ENCODE measurements at regions not wholly inside any gene's neighbourhood (a gene's known extent, or its start where the extent isn't known, plus 50 kb on each side); places are given as distances from the start of the nearest gene placed in this dataset.
"Not testable (repeated sequence)": the region's sequence is repeated elsewhere in the genome, so short reads cannot be mapped to it uniquely, and the experiment has no call there.

DNA sequence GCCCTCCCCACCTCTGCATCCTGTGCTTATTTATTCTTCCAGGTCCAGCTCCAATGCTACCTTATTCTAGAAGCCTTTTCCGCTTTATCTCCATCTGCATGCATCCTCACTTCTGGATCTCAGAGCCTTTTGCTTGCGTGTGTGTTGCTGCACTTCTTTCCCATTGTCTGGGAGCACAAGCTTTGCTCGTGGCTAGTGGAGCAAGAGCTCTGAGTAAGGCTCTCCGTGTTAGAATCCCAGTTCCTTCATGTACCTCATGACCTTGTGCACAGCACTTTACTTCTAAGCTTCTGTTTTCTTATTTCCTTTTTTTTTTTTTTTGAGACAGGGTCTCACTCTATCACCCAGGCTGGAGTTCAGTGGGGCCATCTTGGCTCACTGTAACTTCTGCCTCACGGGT lies 140.0 kb upstream of the POU3F1 start:
- ChIA-PET POLR2A (interaction anchor here (0.7 kb wide), 1 partner anchor 157 kb away, joined by 3 read pairs; no protein-coding TSS in a partner anchor), CTCF (no interaction called here)
- TF ChIP-seq, protein P1, sequence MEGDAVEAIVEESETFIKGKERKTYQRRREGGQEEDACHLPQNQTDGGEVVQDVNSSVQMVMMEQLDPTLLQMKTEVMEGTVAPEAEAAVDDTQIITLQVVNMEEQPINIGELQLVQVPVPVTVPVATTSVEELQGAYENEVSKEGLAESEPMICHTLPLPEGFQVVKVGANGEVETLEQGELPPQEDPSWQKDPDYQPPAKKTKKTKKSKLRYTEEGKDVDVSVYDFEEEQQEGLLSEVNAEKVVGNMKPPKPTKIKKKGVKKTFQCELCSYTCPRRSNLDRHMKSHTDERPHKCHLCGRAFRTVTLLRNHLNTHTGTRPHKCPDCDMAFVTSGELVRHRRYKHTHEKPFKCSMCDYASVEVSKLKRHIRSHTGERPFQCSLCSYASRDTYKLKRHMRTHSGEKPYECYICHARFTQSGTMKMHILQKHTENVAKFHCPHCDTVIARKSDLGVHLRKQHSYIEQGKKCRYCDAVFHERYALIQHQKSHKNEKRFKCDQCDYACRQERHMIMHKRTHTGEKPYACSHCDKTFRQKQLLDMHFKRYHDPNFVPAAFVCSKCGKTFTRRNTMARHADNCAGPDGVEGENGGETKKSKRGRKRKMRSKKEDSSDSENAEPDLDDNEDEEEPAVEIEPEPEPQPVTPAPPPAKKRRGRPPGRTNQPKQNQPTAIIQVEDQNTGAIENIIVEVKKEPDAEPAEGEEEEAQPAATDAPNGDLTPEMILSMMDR (IDR thresholded peaks at IDR 0.05; ENCODE audit: insufficient read depth, low read length, missing control alignments), result no peak
- DNase-seq (ENCODE audit: low read depth, low spot score), result no peak
- H3K4me3 ChIP-seq (ENCODE audit: low read depth, low read length), result no peak overlapping the region

DNA sequence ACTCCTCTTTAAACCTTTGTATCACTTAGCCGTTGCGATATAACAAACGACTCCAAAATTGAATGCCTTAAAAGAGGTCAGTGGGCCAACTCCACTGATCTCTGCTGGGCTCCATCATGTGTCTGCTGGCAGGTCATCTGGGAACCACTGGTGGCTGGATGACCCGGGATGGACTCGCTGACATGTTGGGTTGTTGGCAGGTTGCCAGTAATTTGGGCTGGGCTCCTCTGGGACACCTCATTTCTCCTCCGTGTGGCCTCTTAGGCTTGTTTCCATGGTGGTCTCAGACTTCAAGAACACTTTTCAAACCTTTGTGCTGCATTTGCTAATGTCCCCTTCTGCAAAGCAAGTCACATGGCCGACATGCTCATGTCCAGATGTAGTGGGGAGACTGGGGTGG lies 139.3 kb upstream of the POU3F1 start:
- ChIA-PET CTCF (no interaction called here), POLR2A (no interaction called here)
- H3K4me3 ChIP-seq (ENCODE audit: low read depth, low read length), result no peak overlapping the region

DNA sequence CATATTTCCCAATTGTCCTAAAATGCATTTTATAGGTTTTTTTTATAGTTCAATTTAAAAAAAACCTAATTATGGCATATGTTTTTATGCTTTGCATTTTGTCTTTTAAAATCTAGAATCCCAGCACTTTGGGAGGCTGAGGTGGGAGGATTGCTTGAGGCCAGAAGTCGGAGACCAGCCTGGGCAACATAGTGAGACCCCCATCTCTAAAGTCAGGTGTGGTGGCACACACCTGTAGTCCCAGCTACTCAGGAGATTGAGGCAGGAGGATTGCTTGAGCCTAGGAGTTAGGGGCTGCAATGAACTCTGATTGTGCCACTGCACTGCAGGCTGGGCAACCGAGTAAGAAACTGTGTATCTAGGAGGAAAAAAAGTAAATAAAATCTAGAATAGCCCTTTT lies 137.2 kb upstream of the POU3F1 start:
- TF ChIP-seq, protein P1 (IDR thresholded peaks at IDR 0.05; ENCODE audit: insufficient read depth, low read length, missing control alignments), result no peak
- ChIA-PET CTCF (no interaction called here), POLR2A (no interaction called here)
- no peak overlapping the region for H3K4me3 ChIP-seq (ENCODE audit: low read depth, low read length)
- DNase-seq (ENCODE audit: low read depth, low spot score), result no peak

More for the DNA sequence above, 139.3 kb upstream of the POU3F1 start:
- TF ChIP-seq, protein P1 (IDR thresholded peaks at IDR 0.05; ENCODE audit: insufficient read depth, low read length, missing control alignments), result no peak
- DNase-seq (ENCODE audit: low read depth, low spot score), result no peak

DNA sequence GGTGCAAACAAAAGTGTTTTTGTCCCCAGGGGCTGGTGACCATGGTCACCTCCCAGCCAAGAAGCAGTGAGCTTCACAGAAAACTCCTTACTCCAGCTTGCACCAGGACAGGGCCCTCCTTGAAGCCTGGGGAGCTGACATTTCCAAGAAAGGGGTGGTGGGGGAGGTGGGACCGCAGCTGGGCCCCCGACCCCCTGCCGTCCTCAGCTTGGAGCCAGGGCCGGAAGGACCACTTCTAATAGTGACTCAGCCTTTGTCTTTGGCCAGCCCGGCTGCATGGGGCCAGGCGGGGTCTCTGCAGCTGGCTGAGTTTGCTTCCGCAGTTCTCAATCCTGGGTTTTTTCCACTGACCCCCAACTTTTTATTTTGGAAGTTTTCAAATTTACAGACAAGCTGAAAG lies 136.5 kb upstream of the POU3F1 start:
- POLR2A ChIA-PET, result no interaction called here
- CTCF ChIA-PET, result no interaction called here
- H3K4me3 ChIP-seq (ENCODE audit: low read depth, low read length), result no peak overlapping the region
- DNase-seq (ENCODE audit: low read depth, low spot score), result no peak
- TF ChIP-seq, protein P1 (IDR thresholded peaks at IDR 0.05; ENCODE audit: insufficient read depth, low read length, missing control alignments), result no peak

DNA sequence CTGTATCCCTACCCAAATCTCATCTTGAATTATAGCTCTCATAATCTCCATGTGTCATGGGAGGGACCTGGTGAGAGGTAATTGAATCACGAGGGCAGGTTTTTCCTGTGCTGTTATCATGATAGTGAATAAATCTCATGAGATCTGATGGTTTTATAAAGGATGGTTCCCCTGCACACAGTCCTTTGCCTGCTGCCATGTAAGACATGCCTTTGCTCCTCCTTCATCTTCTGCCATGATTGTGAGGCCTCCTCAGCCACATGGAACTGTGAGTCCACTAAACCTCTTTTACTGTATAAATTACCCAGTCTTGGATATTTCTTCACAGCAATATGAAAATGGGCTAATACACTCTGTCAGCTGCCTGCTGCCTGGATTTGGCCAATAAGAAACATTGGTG lies 133.8 kb upstream of the POU3F1 start:
- POLR2A ChIA-PET; DNase-seq (ENCODE audit: low read depth, low spot score); CTCF ChIA-PET; H3K4me3 ChIP-seq (ENCODE audit: low read depth, low read length): not testable (repeated sequence)

DNA sequence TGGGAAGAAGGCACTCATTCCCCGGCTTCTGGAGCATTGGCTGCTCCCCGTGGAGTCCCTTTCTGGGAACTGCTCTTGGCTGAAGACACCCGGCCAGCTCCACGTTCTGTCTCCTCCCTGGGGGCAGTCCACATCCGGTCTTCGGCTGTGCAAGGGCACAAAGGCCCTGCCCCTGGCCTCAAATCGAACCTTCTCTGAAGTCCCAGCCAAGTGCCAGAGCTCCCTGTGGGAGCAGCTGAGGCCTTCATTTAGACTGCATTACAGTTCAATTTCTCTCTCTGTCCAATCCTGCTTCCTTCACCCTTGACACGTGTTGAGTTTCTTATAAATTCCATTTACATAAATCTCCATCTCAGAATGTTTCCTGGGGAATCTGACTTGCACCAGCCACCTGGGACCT lies 132.9 kb upstream of the POU3F1 start:
- TF ChIP-seq, protein P1 (IDR thresholded peaks at IDR 0.05; ENCODE audit: insufficient read depth, low read length, missing control alignments), result no peak
- no peak overlapping the region for H3K4me3 ChIP-seq (ENCODE audit: low read depth, low read length)
- CTCF ChIA-PET, result no interaction called here
- DNase-seq (ENCODE audit: low read depth, low spot score), result no peak
- POLR2A ChIA-PET, result no interaction called here

DNA sequence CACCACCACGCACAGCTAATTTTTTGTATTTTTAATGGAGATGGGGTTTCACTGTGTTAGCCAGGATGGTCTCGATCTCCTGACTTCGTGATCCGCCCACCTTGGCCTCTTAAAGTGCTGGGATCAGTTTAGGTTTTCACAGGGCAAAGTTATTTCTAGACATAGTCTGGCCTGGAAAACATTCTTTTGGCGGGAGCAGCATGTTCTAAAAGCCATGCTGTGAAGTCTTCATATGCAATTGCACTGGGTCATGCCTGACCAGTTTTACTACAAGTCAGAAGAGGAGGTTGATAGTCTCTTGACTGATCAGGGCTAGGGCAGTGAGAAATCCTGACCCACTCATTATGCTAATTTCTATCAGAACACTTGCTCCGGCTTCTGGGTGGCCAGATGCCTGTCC lies 131.6 kb upstream of the POU3F1 start:
- ChIA-PET POLR2A (no interaction called here), CTCF (no interaction called here)

More for the DNA sequence above, 131.6 kb upstream of the POU3F1 start:
- TF ChIP-seq, protein P1 (IDR thresholded peaks at IDR 0.05; ENCODE audit: insufficient read depth, low read length, missing control alignments), result no peak
- H3K4me3 ChIP-seq (ENCODE audit: low read depth, low read length), result no peak overlapping the region
- no peak for DNase-seq (ENCODE audit: low read depth, low spot score)
